GM21360 (cell line): ENCODE measurements at regions not wholly inside any gene's neighbourhood (a gene's known extent, or its start where the extent isn't known, plus 50 kb on each side); places are given as distances from the start of the nearest gene placed in this dataset.
"Not testable (repeated sequence)": the region's sequence is repeated elsewhere in the genome, so short reads cannot be mapped to it uniquely, and the experiment has no call there.

Experiments used
- ATAC-seq: cut with Tn5 transposase; IDR thresholded peaks from one replicate; pipeline ENCODE4 v1.9.1; 2021; ENCODE audit warnings: mild to moderate bottlenecking, moderate library complexity; ENCODE audit not compliant: unreplicated experiment

DNA sequence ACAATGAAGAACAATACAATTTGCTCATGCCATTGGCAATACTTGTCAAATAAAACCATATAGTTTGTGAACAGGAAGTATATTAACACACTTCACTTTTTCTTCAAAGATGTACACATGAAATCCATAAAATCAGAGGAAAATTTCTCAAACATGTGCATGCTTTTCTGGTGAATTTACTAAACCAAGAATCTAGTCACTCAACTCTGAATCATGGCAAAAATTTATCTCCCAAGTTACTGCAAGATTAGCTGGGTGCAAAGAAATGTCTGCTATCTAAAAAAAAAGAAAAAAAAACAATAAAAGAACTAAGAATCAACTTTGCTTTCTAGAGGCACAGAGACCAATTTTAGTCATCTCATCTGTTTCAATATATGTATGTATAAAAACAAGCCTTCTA, 419.2 kb downstream of the NR4A2 start:
- no peak for ATAC-seq

DNA sequence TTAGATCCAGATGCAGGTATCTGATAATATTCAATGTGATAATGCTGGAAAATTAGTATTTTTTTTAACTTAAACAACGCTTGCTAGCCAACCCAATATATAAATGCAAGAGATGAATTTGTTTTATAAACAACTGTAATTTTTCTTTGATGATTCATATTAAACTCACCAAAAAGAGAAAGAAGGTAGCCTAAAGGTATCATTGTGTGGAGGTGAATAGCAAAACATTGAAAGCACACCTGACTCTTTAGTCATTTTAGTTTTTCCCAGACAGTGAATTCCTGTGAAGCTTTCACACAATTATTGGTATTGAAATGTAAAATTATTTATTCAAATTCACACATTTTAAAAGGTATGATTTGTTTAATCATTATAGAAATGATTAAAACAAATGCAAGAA, 424.0 kb downstream of the NR4A2 start:
- ATAC-seq: no peak

- ATAC-seq: no peak
Measured at GRCh38 chr2:155907211-155907610, 425.3 kb downstream of the NR4A2 start.

GRCh38 chr2:155905657-155906056, 426.9 kb downstream of the NR4A2 start:
- ATAC-seq: no peak

DNA sequence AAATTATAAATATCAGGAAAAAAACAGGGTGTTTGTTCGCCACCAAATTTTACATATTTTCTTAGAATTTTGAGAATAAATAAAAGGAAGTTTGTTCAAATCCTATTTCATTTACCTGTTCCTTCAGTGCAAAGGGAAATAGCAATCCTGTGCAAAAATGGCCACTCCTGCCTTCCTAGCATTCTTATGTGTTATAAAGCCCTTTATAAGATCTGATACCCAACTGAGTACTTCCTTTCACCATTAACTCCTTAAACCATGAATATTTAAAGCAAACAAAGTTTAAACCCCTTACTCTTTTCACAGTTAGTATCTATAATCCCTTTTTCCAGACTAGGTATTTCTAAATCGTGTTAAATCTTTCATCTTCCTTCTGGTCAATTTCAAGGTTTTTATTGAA, 427.8 kb downstream of the NR4A2 start:
- no peak for ATAC-seq

- ATAC-seq: no peak
Measured at GRCh38 chr2:155902635-155903034, 429.9 kb downstream of the NR4A2 start.

DNA sequence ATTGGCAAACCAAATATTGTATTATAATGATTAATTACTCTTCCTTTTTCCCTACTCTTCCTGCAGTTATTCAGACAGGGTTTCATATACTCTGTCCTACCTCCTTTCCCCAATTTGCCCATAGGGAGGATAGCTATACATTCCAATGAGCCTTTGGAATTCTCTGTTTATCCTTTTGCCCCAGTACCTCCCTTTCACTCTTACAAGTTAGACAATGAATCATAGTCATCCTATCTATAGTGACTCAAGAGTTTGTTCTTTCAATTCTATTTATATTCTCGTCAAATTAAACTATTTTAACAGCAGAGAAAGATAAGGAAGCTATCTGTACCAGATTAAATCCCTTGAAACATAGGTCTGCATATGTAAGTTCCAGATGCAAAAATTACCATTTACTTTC, 437.5 kb downstream of the NR4A2 start:
- ATAC-seq: no peak

DNA sequence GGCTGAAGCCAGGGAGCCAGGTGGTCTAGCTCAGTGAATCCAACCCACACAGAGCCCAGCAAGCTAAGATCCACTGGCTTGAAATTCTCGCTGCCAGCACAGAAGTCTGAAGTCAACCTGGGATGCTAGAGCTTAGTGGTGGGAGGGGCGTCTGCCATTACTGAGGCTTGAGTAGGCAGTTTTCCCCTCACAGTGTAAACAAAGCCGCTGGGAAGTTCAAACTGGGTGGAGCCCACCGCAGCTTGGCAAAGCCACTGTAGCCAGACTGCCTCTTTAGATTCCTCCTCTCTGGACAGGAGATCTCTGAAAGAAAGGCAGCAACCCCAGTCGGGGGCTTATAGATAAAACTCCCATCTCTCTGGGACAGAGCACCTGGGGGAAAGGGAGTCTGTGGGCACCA, 452.1 kb downstream of the NR4A2 start:
- not testable (repeated sequence) for ATAC-seq

DNA sequence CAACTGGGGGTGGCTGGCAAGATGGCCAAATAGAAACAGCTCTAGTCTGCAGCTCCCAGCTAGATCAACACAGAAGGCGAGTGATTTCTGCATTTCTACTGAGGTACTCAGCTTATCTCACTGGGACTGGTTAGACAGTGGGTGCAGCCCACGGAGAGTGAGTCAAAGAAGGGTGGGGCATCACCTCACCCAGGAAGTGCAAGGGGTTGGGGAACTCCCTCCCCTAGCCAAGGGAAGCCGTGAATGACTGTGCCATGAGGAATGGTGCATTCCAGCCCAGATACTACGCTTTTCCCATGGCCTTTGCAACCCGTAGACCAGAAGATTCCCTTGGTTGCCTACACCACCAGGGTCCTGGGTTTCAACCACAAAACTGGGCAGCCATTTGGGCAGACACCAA, 452.6 kb downstream of the NR4A2 start:
- ATAC-seq: not testable (repeated sequence)

GRCh38 chr2:155872396-155872795, 460.1 kb downstream of the NR4A2 start:
- no peak for ATAC-seq

DNA sequence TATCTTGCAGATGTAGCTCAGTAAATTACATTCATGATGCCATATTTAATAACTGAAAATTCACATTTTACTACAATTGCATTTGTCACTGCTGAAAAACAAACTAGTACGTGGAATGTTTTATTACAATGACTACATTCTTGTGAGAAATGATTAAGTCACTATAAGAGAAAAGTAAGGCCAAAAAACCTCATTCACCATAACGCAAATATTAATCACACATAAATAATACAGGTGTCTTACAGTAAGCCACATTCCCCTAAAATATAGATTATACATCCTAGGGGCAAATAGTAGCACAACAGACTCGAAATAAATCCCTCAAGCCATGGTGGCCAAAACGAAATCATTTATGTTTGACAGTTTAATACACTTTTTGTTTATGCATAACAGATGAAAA, 460.6 kb downstream of the NR4A2 start:
- no peak for ATAC-seq

DNA sequence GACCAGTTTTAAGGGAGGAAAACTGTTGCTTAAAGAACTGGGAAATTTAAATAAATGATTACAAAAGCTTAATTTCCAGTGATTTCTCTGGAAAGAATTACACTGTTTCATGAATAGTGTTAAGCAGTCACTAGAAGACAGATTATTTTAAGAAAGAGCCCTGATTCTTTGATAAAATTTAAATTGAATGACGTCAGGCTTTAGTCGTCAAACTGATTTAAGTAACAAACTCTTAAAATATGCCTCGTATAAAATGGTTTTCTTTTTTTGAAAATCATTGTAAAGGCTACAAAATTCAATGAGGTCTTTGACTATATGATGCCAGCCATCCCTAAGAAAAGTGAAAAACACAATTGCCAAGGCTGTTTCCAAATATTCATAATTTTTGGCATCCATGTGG, 465.0 kb downstream of the NR4A2 start:
- no peak for ATAC-seq

DNA sequence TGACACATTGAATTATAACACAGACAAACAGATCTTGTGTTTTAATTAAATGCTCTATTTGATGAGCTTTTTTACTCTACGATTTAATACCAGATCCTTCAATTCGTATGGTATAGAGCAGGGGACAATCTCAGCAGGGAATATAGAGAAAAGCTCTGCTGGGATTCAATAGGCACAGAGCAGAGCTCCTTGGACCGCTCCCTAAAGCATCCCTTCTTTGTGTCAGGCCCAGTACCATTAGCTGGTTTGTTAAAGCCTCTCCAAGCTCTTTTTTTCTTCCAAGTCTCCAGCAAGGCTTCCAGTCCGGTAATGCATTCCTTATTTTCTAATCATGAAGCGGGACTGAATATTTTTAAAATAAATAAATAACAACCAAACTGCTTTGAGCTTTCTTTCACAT, 466.0 kb downstream of the NR4A2 start:
- ATAC-seq: no peak

DNA sequence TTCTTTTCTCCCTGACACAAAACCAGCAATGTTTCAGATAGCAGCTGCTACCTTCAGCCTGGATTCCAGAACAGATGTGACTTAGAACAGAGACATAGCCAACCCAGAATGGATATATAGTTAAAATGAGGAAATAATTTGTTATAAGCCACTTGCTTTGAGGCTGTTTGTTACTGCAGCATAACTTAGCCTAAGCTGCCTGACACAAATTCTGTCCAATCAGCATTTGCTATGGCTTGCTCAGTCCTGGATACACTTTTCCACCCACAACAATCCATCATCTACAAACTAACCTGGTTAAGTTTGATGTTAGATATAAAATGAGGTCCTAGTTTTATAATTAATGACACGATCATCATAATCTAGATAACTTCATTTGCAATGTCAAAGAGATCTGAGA, 480.4 kb downstream of the NR4A2 start:
- ATAC-seq: no peak

- no peak for ATAC-seq
Measured at GRCh38 chr2:155846259-155846658, 486.3 kb downstream of the NR4A2 start.

DNA sequence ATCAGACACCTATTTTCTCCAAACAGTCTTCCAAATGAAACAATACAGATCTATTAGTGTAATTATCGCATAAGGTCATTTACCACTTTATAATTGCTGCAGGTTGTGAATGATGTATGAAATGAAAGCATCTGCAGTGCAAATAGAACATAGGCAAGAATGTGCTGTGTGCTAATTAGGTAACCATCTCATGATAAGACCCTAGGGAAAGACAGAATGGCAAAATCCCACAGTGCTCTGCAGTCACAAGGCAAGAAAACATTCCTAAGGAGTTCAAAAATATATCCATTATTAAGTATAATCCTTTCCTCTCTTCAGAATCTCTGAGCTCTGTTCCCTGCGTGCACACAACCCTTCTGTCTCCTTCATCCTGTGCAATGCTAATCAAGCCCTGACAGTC, 488.1 kb downstream of the NR4A2 start:
- no peak for ATAC-seq

DNA sequence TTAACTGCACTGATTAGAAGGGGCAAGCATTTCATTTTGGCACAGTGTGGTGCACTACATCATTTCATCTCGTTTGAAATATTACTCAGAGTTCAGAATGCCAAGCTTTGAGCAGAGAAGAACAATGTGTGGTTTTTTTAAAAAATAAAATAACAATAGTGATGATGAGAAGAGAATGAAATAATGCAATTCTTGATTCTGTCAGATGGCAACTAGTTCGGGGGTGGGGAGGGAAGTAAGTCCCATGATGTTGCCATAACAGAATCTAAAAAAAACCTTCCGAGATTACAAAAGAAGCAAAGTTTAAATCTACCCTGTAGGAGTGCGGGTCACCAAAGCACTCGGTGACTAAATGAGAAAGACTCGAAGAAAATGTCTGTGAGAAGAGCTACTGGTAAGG, 490.4 kb downstream of the NR4A2 start:
- ATAC-seq: no peak

- ATAC-seq: no peak
Measured at GRCh38 chr2:155841442-155841841, 491.1 kb downstream of the NR4A2 start.

- ATAC-seq: no peak
Measured at GRCh38 chr2:155840661-155841060, 491.9 kb downstream of the NR4A2 start.

DNA sequence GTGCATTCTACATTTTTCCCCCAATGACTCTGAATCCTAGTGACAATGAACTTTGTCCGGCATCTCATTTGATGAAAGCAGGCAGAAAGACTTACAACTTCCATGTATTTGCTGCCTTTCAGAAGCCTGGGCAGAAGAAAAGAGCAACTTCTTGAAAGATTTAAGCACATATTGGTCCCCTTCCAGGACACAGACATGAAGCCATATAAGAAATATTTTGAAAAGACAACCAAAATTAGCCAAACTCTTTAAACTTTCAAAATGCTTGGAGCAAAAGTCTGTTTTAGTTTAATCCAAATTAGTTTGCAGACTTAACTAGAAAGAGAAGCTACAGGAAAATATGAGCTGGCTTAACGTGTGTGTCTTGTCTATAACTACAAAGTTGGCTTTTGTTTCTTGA, 492.5 kb downstream of the NR4A2 start:
- ATAC-seq: no peak

GRCh38 chr2:155839436-155839835, 493.1 kb downstream of the NR4A2 start:
- no peak for ATAC-seq

GRCh38 chr2:155836439-155836838, 496.1 kb downstream of the NR4A2 start:
- ATAC-seq: no peak

DNA sequence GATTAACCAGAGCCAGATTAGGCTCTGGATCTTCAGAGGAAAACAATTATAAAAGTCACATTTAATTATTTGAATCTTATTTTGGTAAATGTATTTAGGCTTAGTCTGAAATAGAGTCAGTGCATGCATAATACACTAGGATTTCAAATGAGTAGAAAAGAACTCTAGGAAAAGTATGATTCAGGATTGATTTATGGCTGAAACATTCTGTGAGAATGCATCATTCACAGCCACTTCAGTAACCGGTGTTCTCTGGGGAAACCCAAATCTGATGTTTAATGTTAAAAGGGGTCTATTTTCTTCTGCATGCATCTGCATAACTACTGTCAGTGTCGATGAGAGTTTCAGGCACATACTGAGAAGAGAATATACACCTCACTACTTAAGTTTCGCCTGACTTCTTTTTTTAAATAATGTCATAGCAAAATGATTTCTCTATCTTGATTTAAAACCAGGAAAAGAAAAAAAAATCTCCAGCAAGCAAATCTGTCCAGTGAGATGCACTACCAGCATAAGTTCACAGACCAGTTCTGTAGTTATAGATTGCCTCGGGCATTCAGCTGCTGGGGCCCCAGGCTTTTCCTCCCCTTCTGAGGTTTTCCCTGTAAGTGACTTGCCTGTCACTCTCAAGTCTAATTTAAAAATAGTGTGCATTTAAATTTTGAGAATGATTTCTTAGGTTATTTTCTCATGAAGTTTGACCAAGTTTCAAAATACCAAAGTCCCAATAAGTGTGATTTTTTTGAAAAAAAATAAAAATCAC, 501.5 kb downstream of the NR4A2 start:
- no peak for ATAC-seq
